Muscle of back (tissue), 3 donors: ENCODE measurements at regions not wholly inside any gene's neighbourhood (a gene's known extent, or its start where the extent isn't known, plus 50 kb on each side); places are given as distances from the start of the nearest gene placed in this dataset.
A peak's percentile ranks its signal among the peaks of the same experiment; 100 is the strongest.

Experiments used
- DNase-seq, 3 donors: peaks; one replicate each; pipeline versions ENCODE4 v3.0.0 to v3.0.0-alpha.2; 2013

DNA sequence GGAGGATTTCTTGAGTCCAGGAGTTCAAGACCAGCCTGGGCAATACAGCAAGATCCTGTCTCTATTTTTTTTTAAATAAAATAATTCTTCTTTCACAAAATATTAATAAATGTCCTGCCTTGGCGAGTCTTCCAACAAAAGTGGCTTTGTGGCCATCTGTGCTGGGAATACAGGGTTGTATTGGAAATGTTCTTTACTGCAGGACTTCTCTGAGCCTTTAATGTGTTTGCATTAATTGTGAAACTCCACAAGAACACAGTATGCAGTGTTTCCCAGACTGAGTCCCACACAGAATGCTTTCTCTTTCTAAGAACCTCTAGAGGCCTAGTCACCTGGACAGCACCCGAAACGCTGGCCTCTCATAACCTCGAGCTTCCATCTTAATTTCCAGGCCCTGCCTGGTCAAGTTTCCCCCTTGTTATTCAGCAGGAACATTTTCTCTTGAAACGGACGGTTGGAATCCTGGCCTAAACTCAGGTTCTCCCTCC, 85.4 kb upstream of the ARRDC4 start:
- no peak for DNase-seq

DNA sequence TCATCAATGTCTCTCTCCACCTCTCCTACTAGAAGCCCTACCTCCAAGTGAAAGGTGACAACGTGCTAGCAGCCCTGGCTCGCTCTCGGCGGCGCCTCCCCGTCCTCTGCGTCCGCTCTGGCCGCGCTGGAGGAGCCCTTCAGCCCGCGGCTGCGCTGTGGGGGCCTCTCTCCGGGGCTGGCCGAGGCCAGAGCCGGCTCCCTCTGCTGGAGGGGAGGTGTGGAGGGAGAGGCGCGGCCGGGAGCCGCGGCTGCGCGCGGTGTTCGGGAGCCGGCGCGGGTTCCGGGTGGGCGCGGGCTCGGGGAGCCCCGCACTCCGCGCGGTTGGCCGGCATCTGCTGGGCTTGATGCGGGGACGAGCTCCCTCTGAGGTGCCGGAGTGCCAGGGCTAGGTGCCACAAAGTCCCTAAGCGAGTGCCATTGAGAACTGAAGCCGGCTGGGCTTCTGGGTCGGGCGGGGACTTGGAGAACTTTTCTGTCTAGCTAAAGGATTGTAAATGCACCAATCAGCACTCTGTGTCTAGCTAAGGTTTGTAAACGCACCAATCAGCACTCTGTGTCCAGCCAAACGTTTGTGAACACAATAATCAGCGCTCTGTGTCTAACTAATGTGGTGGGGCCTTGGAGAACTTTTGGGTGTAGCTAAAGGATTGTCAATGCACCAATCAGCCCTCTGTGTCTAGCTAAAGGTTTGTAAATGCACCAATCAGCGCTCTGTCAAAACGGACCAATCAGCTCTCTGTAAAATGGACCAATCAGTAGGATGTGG, 84.8 kb upstream of the ARRDC4 start:
- DNase-seq: no peak

DNA sequence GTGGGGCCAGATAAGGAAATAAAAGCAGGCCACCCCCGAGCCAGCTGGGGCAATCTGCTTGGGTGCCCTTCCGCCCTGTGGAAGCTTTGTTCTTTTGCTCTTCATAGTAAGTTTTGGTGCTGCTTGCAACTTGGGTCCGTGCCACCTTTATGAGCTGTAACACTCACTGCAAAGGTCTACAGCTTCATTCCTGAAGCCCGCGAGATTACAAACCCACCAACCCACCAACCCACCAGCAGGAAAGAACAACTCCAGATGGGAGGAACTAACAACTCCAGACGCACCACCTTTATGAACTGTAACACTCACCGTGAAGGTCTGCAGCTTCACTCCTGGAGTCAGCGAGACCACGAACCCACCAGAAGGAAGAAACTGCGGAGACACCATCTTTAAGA, 84.2 kb upstream of the ARRDC4 start:
- no peak for DNase-seq

- no peak for DNase-seq
These were observed 79.0 kb upstream of the ARRDC4 start for GRCh38 chr15:97881346-97881965.

- DNase-seq: no peak
These were observed 75.9 kb upstream of the ARRDC4 start for GRCh38 chr15:97884513-97885131.

- no peak for DNase-seq
These were observed 70.2 kb upstream of the ARRDC4 start for GRCh38 chr15:97890307-97890706.

DNA sequence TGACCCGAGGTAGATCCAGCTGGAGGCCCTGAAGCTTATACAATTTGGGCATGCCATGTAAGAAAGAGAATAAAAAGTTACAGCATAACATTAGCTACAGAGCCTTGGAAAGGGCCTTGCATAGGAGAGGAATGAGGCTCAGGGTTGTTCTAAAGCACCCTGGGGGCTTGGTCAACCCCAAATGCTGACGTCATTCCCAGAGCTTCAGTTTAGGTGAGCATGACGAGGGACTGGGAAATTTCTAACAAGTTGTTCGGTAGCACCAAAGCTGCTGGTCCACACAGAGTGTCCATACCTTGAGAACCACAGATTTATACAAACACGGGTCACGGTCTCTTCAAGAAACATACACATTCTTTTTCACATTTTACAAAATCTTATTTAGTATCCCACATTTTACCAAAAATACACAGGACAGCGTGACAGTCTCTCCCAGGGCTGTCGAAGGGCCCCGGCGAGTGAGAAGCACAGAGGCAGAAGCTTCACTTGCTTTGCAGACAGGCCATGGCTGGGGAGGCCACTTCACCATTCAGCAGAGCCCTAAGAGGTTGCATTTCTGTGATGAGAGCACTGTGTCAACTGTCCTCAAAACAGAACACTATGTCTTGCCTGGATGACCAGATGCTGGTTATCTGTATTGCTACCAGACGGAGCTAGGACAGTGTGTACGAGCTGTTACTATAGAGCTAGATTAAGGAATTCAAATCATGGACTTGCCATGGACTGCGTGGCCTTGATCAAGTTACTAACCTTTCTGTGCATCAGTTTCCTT, 68.2 kb upstream of the ARRDC4 start:
- DNase-seq: no peak

DNA sequence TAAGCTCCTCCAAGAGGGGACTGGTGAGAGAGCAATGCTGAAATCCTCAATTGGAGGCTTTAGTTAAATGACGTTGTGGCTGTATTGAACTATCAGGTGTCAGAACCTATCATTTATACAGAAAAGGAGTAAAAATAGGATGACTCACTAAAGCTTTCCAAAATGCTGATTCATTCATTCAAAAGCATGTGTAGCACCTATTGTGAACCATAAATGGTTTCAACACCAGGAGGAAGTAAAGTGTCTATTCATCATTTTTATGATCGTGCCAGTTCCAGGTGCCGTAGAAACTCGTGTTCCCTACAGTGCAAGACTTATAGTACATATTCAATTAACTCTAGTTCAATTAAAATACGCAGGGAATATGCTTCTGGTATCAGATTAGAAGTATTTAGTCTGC, 66.5 kb upstream of the ARRDC4 start:
- DNase-seq: no peak

GRCh38 chr15:97899981-97900380, 60.5 kb upstream of the ARRDC4 start:
- DNase-seq: no peak

GRCh38 chr15:97902140-97902780, 58.2 kb upstream of the ARRDC4 start:
- DNase-seq: peak in 2 of 3 donors; percentile 11 to 48

- no peak for DNase-seq
These were observed 56.9 kb upstream of the ARRDC4 start for GRCh38 chr15:97903560-97903959.

DNA sequence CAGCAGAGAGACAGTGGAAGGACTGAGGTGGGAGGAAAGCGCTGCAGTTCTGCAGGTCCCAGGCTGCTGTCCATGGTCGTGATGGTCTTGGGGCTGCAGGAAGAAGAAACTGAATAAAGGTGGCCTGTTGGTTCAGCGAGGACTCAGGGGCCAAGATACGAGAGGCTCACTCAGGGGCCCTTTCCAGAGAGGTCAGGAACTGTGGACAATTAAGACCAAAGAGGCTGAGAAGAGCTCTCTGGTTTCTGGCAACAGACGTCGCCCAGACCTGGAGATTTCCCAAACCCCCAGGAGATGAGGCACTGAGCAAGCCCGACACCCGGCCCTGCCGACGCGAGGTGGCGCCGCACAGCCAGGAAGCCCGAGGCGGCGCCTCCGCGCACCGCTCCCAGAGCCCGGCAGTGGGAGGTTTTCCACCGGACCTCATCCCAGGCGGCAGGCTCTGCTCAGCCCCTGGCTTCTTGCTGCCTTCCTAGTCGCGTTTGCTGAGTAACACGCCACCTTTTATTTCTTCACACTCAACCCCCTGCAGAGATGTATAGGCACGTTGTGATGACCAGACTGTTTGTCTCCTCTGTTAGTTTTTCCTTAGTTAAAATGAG, 56.4 kb upstream of the ARRDC4 start:
- DNase-seq: peak; percentile 56 to 83 (median 75)

GRCh38 chr15:97909291-97909891, 51.1 kb upstream of the ARRDC4 start:
- DNase-seq: peak; percentile 47 to 74 (median 56)
